HepG2 (cell line): ENCODE measurements at regions not wholly inside any gene's neighbourhood (a gene's known extent, or its start where the extent isn't known, plus 50 kb on each side); places are given as distances from the start of the nearest gene placed in this dataset.

Source experiments
- TBL1XR1 ChIP-seq: fragments of 150-350 bp; IDR thresholded peaks from 2 replicates; pipeline ENCODE4 v1.6.1; 2014; ENCODE audit warnings: borderline replicate concordance, low read length; ENCODE audit not compliant: partially characterized antibody
- TF ChIP-seq, protein P1 (sequence below): sonication (generic); formaldehyde crosslinking; IDR thresholded peaks from 2 replicates; pipeline ENCODE4 v1.5.0; 2020; ENCODE audit warnings: mild to moderate bottlenecking, missing genetic modification reagents, moderate library complexity

DNA sequence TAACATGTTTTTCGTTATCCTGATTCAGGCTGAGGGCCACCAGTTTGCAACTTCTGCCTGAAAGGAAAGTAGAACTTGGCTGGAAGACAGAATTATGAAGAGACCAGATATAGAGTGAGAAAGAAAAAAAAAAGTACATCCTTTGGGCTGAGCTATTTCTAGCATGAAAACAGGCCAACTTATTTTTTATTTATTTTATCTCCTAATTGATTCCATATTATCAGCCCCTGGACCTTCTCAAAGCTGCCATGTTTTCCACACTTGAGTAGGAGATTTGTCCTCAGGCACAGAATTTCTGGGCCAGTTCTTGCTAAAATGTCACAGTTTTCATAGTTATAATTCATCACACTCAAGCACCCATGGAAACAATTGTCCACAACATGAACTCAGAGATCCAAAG is 586.8 kb upstream of the CNTNAP5 start:
- TF ChIP-seq, protein P1, sequence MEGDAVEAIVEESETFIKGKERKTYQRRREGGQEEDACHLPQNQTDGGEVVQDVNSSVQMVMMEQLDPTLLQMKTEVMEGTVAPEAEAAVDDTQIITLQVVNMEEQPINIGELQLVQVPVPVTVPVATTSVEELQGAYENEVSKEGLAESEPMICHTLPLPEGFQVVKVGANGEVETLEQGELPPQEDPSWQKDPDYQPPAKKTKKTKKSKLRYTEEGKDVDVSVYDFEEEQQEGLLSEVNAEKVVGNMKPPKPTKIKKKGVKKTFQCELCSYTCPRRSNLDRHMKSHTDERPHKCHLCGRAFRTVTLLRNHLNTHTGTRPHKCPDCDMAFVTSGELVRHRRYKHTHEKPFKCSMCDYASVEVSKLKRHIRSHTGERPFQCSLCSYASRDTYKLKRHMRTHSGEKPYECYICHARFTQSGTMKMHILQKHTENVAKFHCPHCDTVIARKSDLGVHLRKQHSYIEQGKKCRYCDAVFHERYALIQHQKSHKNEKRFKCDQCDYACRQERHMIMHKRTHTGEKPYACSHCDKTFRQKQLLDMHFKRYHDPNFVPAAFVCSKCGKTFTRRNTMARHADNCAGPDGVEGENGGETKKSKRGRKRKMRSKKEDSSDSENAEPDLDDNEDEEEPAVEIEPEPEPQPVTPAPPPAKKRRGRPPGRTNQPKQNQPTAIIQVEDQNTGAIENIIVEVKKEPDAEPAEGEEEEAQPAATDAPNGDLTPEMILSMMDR, result no peak
- no peak for TF ChIP-seq TBL1XR1
